Stimulated activated CD4-positive, alpha-beta T cell treated with anti-CD3 and anti-CD28 coated beads, Interleukin-15, amount 100 ng/mL, for 24 hours (primary cell): ENCODE measurements at regions not wholly inside any gene's neighbourhood (a gene's known extent, or its start where the extent isn't known, plus 50 kb on each side); places are given as distances from the start of the nearest gene placed in this dataset.
"Not testable (repeated sequence)": the region's sequence is repeated elsewhere in the genome, so short reads cannot be mapped to it uniquely, and the experiment has no call there.

Experiments
- DNase-seq: peaks from one replicate; pipeline ENCODE4 v3.0.0-alpha.2; 2020

- DNase-seq = no peak
Observed at GRCh38 chrX:109155161-109155560, 326.7 kb downstream of the GUCY2F start.

GRCh38 chrX:109144173-109144572 lies 337.7 kb downstream of the GUCY2F start:
- not testable (repeated sequence) for DNase-seq

GRCh38 chrX:109140463-109140862 lies 341.4 kb downstream of the GUCY2F start:
- no peak for DNase-seq

- DNase-seq = no peak
Observed at GRCh38 chrX:109134777-109135176, 347.1 kb downstream of the GUCY2F start.

GRCh38 chrX:109125304-109125703 lies 356.6 kb downstream of the GUCY2F start:
- DNase-seq = no peak

- no peak for DNase-seq
Observed at GRCh38 chrX:109089359-109089758, 353.0 kb upstream of the IRS4 start.

GRCh38 chrX:109077788-109078187 lies 341.4 kb upstream of the IRS4 start:
- DNase-seq = no peak

- peak; percentile 17 for DNase-seq
Observed at GRCh38 chrX:109054181-109054581, 317.8 kb upstream of the IRS4 start.

- no peak for DNase-seq
Observed at GRCh38 chrX:109049903-109050302, 313.5 kb upstream of the IRS4 start.

GRCh38 chrX:109049416-109049815 lies 313.1 kb upstream of the IRS4 start:
- DNase-seq = no peak

- no peak for DNase-seq
Observed at GRCh38 chrX:109040057-109040456, 303.7 kb upstream of the IRS4 start.

GRCh38 chrX:109036624-109037023 lies 300.3 kb upstream of the IRS4 start:
- DNase-seq = no peak

GRCh38 chrX:108993909-108994308 lies 257.5 kb upstream of the IRS4 start:
- no peak for DNase-seq

GRCh38 chrX:108972899-108973298 lies 236.5 kb upstream of the IRS4 start:
- DNase-seq = not testable (repeated sequence)

GRCh38 chrX:108947205-108947604 lies 210.8 kb upstream of the IRS4 start:
- DNase-seq = no peak

- DNase-seq = no peak
Observed at GRCh38 chrX:108946531-108946930, 210.2 kb upstream of the IRS4 start.

GRCh38 chrX:108945883-108946523 lies 209.6 kb upstream of the IRS4 start:
- peak; percentile 2 for DNase-seq

- DNase-seq = no peak
Observed at GRCh38 chrX:108914791-108915190, 178.4 kb upstream of the IRS4 start.

GRCh38 chrX:108903831-108904230 lies 167.5 kb upstream of the IRS4 start:
- DNase-seq = not testable (repeated sequence)

- no peak for DNase-seq
Observed at GRCh38 chrX:108900333-108900732, 164.0 kb upstream of the IRS4 start.

GRCh38 chrX:108896349-108896748 lies 160.0 kb upstream of the IRS4 start:
- not testable (repeated sequence) for DNase-seq

GRCh38 chrX:108892501-108892900 lies 156.1 kb upstream of the IRS4 start:
- DNase-seq = no peak

GRCh38 chrX:108875548-108875947 lies 139.2 kb upstream of the IRS4 start:
- no peak for DNase-seq

- DNase-seq = not testable (repeated sequence)
Observed at GRCh38 chrX:108843039-108843438, 106.7 kb upstream of the IRS4 start.

GRCh38 chrX:108833993-108834392 lies 97.6 kb upstream of the IRS4 start:
- no peak for DNase-seq
